CD8-positive, alpha-beta memory T cell (primary cell): ENCODE measurements at regions not wholly inside any gene's neighbourhood (a gene's known extent, or its start where the extent isn't known, plus 50 kb on each side); places are given as distances from the start of the nearest gene placed in this dataset.
"Not testable (repeated sequence)": the region's sequence is repeated elsewhere in the genome, so short reads cannot be mapped to it uniquely, and the experiment has no call there.

ENCODE experiments used
- CTCF ChIA-PET: fragments of 350-600 bp; sonication (Branson Sonifier 250); formaldehyde crosslinking; loops from one replicate; lab custom pipeline; 2021; ENCODE audit warnings: antibody characterized with exemption; lab: Charles Lee
- POLR2A ChIA-PET: fragments of 350-600 bp; sonication (Branson Sonifier 250); formaldehyde crosslinking; loops from one replicate; lab custom pipeline; 2021; ENCODE audit warnings: antibody characterized with exemption; lab: Charles Lee
- DNase-seq, 5 donors: peaks; one replicate each; pipeline versions ENCODE4 v3.0.0 to v3.0.0-alpha.2; 2020 to 2022; ENCODE audit warnings: mixed read lengths in 1 of 5
- H3K27ac ChIP-seq: one replicate; pipeline ENCODE4 v1.7.0; 2013; ENCODE audit warnings: low read depth, mild to moderate bottlenecking, low read length, moderate library complexity
- H3K27me3 ChIP-seq: 2 replicates; pipeline ENCODE4 v1.7.0; 2013; ENCODE audit warnings: low read length, mild to moderate bottlenecking; ENCODE audit not compliant: insufficient read depth, poor library complexity, severe bottlenecking
- H3K36me3 ChIP-seq: 2 replicates; pipeline ENCODE4 v1.7.0; 2013; ENCODE audit warnings: mild to moderate bottlenecking, low read length, moderate library complexity; ENCODE audit not compliant: insufficient read depth
- H3K4me1 ChIP-seq: 2 replicates; pipeline ENCODE4 v1.7.0; 2013; ENCODE audit warnings: mild to moderate bottlenecking, low read length, moderate library complexity; ENCODE audit not compliant: insufficient read depth
- H3K4me3 ChIP-seq: 2 replicates; pipeline ENCODE4 v1.7.0; 2013; ENCODE audit warnings: mild to moderate bottlenecking, low read length
- H3K9me3 ChIP-seq: 2 replicates; pipeline ENCODE4 v1.7.0; 2013; ENCODE audit warnings: mild to moderate bottlenecking, low read length
- H3K27ac Mint-ChIP-seq, 8 donors: one replicate each; pipeline ENCODE4 v1.8.0; 2020 to 2021; ENCODE audit warnings: mixed read lengths in 8 of 8, mild to moderate bottlenecking in 6 of 8, inconsistent platforms in 3 of 8, moderate library complexity in 3 of 8
- H3K27me3 Mint-ChIP-seq, 2 donors: one replicate each; pipeline ENCODE4 v1.8.0; 2020 to 2021; ENCODE audit warnings: mixed read lengths in 2 of 2, mild to moderate bottlenecking in 1 of 2, moderate library complexity in 1 of 2
- H3K36me3 Mint-ChIP-seq, 3 donors: one replicate each; pipeline ENCODE4 v1.8.0; 2020 to 2021; ENCODE audit warnings: mixed read lengths in 3 of 3, inconsistent platforms in 1 of 3, mild to moderate bottlenecking in 1 of 3
- H3K4me1 Mint-ChIP-seq, 3 donors: one replicate each; pipeline ENCODE4 v1.8.0; 2020 to 2021; ENCODE audit warnings: mixed read lengths in 3 of 3, inconsistent platforms in 1 of 3, mild to moderate bottlenecking in 1 of 3
- H3K4me3 Mint-ChIP-seq, 7 donors: one replicate each; pipeline ENCODE4 v1.8.0; 2020 to 2021; ENCODE audit warnings: mixed read lengths in 7 of 7, mild to moderate bottlenecking in 6 of 7, moderate library complexity in 4 of 7, inconsistent platforms in 2 of 7
- H3K9me3 Mint-ChIP-seq, 5 donors: one replicate each; pipeline ENCODE4 v1.8.0; 2020 to 2022; ENCODE audit warnings: mixed read lengths in 5 of 5, mild to moderate bottlenecking in 3 of 5, moderate library complexity in 2 of 5, inconsistent platforms in 1 of 5

DNA sequence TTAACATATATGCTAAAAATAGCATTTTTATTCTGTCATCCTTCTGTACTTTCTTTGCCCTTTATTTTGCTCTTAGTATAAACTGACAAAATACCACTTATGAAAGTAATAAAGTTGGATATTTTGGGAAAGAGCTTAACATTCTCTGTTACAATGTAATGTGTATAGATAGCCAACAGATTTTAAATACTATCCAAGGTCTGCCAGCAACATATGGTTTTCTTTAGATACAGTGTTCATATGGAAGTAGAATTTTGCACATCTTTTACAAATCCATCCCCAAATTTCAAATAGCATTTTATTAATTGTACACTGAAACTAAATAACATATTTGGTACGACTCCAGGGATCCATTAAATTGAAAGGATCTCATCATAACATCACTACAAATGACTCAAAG lies 268.6 kb upstream of the PCDH18 start:
- Histone ChIP-seq H3K36me3 (no peaks in the 10 kb centered on the region), H3K4me3 (no peak overlapping the region), H3K27ac (no peak overlapping the region), H3K9me3 (no peaks in the 10 kb centered on the region), H3K4me1 (no peaks in the 10 kb centered on the region), H3K27me3 (no peaks in the 10 kb centered on the region)
- peaks cover 0 to 19% (median 4%) of the 10 kb centered on the region in 5 donors for H3K9me3 Mint-ChIP-seq
- DNase-seq: no peak
- H3K4me1 Mint-ChIP-seq: no peaks in the 10 kb centered on the region
- no peaks in the 10 kb centered on the region for H3K36me3 Mint-ChIP-seq
- H3K27me3 Mint-ChIP-seq: no peaks in the 10 kb centered on the region
- H3K27ac Mint-ChIP-seq: no peak overlapping the region
- POLR2A ChIA-PET: no interaction called here
- no peak overlapping the region for H3K4me3 Mint-ChIP-seq
- CTCF ChIA-PET: no interaction called here

- Mint-ChIP-seq H3K9me3 (peaks cover 0 to 18% (median 3%) of the 10 kb centered on the region in 5 donors), H3K27me3 (no peaks in the 10 kb centered on the region), H3K36me3 (no peaks in the 10 kb centered on the region), H3K4me1 (no peaks in the 10 kb centered on the region), H3K4me3 (no peak overlapping the region), H3K27ac (no peak overlapping the region)
- no peak overlapping the region for H3K4me3 ChIP-seq
- no peak for DNase-seq
- ChIA-PET CTCF (no interaction called here), POLR2A (no interaction called here)
- H3K27ac ChIP-seq: no peak overlapping the region
- no peaks in the 10 kb centered on the region for H3K4me1 ChIP-seq
- H3K27me3 ChIP-seq: no peaks in the 10 kb centered on the region
- H3K9me3 ChIP-seq: no peaks in the 10 kb centered on the region
- H3K36me3 ChIP-seq: no peaks in the 10 kb centered on the region
These were observed 262.5 kb upstream of the PCDH18 start for GRCh38 chr4:137794764-137795254.

- H3K27ac Mint-ChIP-seq, H3K4me1 ChIP-seq, H3K4me3 ChIP-seq, DNase-seq, H3K27me3 ChIP-seq, CTCF ChIA-PET, H3K4me3 Mint-ChIP-seq, H3K36me3 ChIP-seq, H3K36me3 Mint-ChIP-seq, H3K4me1 Mint-ChIP-seq, H3K27me3 Mint-ChIP-seq, POLR2A ChIA-PET, H3K27ac ChIP-seq, H3K9me3 ChIP-seq: not testable (repeated sequence)
- H3K9me3 Mint-ChIP-seq: peaks cover 4 to 23% (median 13%) of the 10 kb centered on the region in 5 donors
These were observed 257.0 kb upstream of the PCDH18 start for GRCh38 chr4:137789263-137789662.

GRCh38 chr4:137783923-137784322 lies 251.6 kb upstream of the PCDH18 start:
- H3K27ac ChIP-seq, H3K27ac Mint-ChIP-seq, H3K36me3 ChIP-seq, H3K27me3 Mint-ChIP-seq, H3K4me3 Mint-ChIP-seq, H3K4me3 ChIP-seq, DNase-seq, H3K4me1 ChIP-seq, H3K9me3 ChIP-seq, CTCF ChIA-PET, H3K4me1 Mint-ChIP-seq, H3K27me3 ChIP-seq, POLR2A ChIA-PET, H3K36me3 Mint-ChIP-seq: not testable (repeated sequence)
- peaks cover 11 to 38% (median 16%) of the 10 kb centered on the region in 5 donors for H3K9me3 Mint-ChIP-seq

DNA sequence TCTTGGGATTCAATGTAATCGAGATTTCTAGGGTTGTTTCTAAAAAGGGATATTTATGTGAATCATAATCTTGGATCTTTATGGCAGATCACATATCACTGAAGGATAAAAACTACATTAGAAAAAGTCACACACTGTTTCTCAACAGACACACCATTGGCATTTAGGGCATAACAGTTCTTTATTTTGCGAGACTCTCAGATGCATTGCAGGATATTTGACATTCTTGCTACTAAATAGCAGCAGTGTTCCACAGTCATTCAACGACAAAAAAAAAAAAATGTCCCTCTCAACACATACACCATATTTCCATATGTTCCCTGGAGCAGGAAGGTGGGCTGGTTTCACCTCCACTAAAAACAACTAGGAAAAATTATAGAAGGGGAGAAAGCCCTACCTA lies 243.4 kb upstream of the PCDH18 start:
- H3K4me3 ChIP-seq: no peak overlapping the region
- no peak overlapping the region for H3K27ac ChIP-seq
- CTCF ChIA-PET: no interaction called here
- no peak for DNase-seq
- POLR2A ChIA-PET: no interaction called here
- H3K36me3 ChIP-seq: no peaks in the 10 kb centered on the region
- Mint-ChIP-seq H3K27ac (no peak overlapping the region), H3K4me3 (no peak overlapping the region), H3K27me3 (no peaks in the 10 kb centered on the region), H3K4me1 (no peaks in the 10 kb centered on the region), H3K9me3 (peaks cover 0 to 23% (median 11%) of the 10 kb centered on the region in 5 donors), H3K36me3 (no peaks in the 10 kb centered on the region)
- H3K27me3 ChIP-seq: no peaks in the 10 kb centered on the region
- H3K4me1 ChIP-seq: no peaks in the 10 kb centered on the region
- no peaks in the 10 kb centered on the region for H3K9me3 ChIP-seq

DNA sequence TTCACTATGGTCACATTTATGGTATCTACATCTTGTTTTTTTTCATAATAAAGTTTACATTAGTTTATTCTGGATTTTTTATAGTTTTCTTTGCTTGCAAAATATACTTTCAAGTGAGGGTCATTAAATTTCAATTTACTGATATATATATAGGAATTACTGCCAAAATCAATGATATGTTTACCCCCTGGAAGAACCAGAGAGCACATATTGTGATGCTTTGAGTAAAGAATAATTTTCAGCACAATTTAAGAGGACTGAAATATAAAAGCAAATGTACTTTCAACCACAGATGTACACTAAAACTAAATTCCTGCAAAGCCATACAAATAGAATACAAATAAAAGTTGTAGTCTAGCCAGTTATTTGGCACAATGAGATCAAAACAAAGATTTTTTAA lies 242.2 kb upstream of the PCDH18 start:
- H3K27ac ChIP-seq: no peak overlapping the region

GRCh38 chr4:137768881-137769280 lies 236.6 kb upstream of the PCDH18 start:
- H3K27ac Mint-ChIP-seq: no peak overlapping the region

More for the DNA sequence above, 242.2 kb upstream of the PCDH18 start:
- no peaks in the 10 kb centered on the region for H3K4me1 Mint-ChIP-seq
- Histone ChIP-seq H3K36me3 (no peaks in the 10 kb centered on the region), H3K4me1 (no peaks in the 10 kb centered on the region), H3K27me3 (no peaks in the 10 kb centered on the region), H3K4me3 (no peak overlapping the region), H3K9me3 (no peaks in the 10 kb centered on the region)
- peaks cover 2 to 25% (median 8%) of the 10 kb centered on the region in 5 donors for H3K9me3 Mint-ChIP-seq
- POLR2A ChIA-PET: no interaction called here
- CTCF ChIA-PET: no interaction called here
- DNase-seq: no peak
- no peaks in the 10 kb centered on the region for H3K27me3 Mint-ChIP-seq
- no peak overlapping the region for H3K27ac Mint-ChIP-seq
- no peaks in the 10 kb centered on the region for H3K36me3 Mint-ChIP-seq
- no peak overlapping the region for H3K4me3 Mint-ChIP-seq

GRCh38 chr4:137768196-137768595 lies 235.9 kb upstream of the PCDH18 start:
- Histone ChIP-seq H3K9me3 (no peaks in the 10 kb centered on the region), H3K4me1 (no peaks in the 10 kb centered on the region), H3K27me3 (no peaks in the 10 kb centered on the region), H3K27ac (no peak overlapping the region), H3K36me3 (no peaks in the 10 kb centered on the region), H3K4me3 (no peak overlapping the region)
- Mint-ChIP-seq H3K27ac (no peak overlapping the region), H3K36me3 (no peaks in the 10 kb centered on the region), H3K9me3 (peaks cover 0 to 25% (median 12%) of the 10 kb centered on the region in 5 donors), H3K4me3 (no peak overlapping the region), H3K4me1 (no peaks in the 10 kb centered on the region), H3K27me3 (no peaks in the 10 kb centered on the region)
- no peak for DNase-seq
- ChIA-PET POLR2A (no interaction called here), CTCF (no interaction called here)

More at GRCh38 chr4:137768881-137769280, 236.6 kb upstream of the PCDH18 start:
- no peak overlapping the region for H3K4me3 Mint-ChIP-seq
- no peaks in the 10 kb centered on the region for H3K4me1 ChIP-seq
- no peaks in the 10 kb centered on the region for H3K4me1 Mint-ChIP-seq
- H3K36me3 ChIP-seq: no peaks in the 10 kb centered on the region
- DNase-seq: no peak
- peaks cover 2 to 25% (median 12%) of the 10 kb centered on the region in 5 donors for H3K9me3 Mint-ChIP-seq
- CTCF ChIA-PET: no interaction called here
- no peaks in the 10 kb centered on the region for H3K9me3 ChIP-seq
- no peak overlapping the region for H3K4me3 ChIP-seq
- no peak overlapping the region for H3K27ac ChIP-seq
- no peaks in the 10 kb centered on the region for H3K27me3 Mint-ChIP-seq
- no peaks in the 10 kb centered on the region for H3K36me3 Mint-ChIP-seq
- POLR2A ChIA-PET: no interaction called here
- H3K27me3 ChIP-seq: no peaks in the 10 kb centered on the region

DNA sequence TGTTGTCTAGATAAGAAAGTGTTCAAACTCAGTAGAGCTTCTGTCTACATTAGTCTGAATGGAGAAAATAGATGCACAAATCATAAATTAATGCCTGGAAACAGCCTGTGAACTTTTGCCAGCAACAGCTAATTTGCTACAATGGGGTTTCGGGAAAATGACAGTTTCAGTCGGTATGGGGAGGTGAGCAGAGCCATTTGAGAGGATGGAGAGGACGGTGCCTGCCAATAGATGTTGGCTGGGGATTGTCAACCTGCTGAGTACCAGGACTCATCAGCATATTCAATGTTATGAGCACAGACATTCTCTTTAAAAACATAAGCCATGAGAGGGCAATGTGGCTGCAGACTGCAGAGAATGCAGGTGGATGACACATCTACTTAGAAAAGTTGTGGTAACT lies 230.3 kb upstream of the PCDH18 start:
- Mint-ChIP-seq H3K4me3 (no peak overlapping the region), H3K27me3 (no peaks in the 10 kb centered on the region), H3K36me3 (no peaks in the 10 kb centered on the region), H3K27ac (no peak overlapping the region), H3K4me1 (no peaks in the 10 kb centered on the region), H3K9me3 (peaks cover 1 to 7% (median 4%) of the 10 kb centered on the region in 5 donors)
- Histone ChIP-seq H3K4me3 (no peak overlapping the region), H3K27me3 (no peaks in the 10 kb centered on the region), H3K4me1 (no peaks in the 10 kb centered on the region), H3K27ac (no peak overlapping the region), H3K36me3 (no peaks in the 10 kb centered on the region), H3K9me3 (no peaks in the 10 kb centered on the region)
- ChIA-PET POLR2A (no interaction called here), CTCF (no interaction called here)
- DNase-seq: no peak
